ENCODE measurements at regions not wholly inside any gene's neighbourhood (a gene's known extent, or its start where the extent isn't known, plus 50 kb on each side); places are given as distances from the start of the nearest gene placed in this dataset.
A peak's percentile ranks its signal among the peaks of the same experiment; 100 is the strongest.

- no peaks in the 10 kb centered on the region for H3K9me3 ChIP-seq (ENCODE audit: control insufficient read depth in 4 of 4, insufficient read depth in 3 of 4, low read length in 3 of 4)
- no peak for TF ChIP-seq CTCF (IDR thresholded peaks at IDR 0.05; ENCODE audit: control extremely low read depth, extremely low read depth)
- no peak overlapping the region for H3K4me3 ChIP-seq
- H3K9ac ChIP-seq (ENCODE audit: insufficient read depth in 1 of 2, low read length in 2 of 2) = no peak overlapping the region
- no peak for DNase-seq
- no peaks in the 10 kb centered on the region for H3K4me1 ChIP-seq (ENCODE audit: control insufficient read depth in 5 of 5, insufficient read depth in 5 of 5, low read length in 5 of 5)
- no peaks in the 10 kb centered on the region for H3K36me3 ChIP-seq (ENCODE audit: control insufficient read depth in 4 of 4, insufficient read depth in 4 of 4, low read length in 4 of 4)
- ATAC-seq (ENCODE audit: insufficient read depth, low FRiP score) = no peak
- no peak overlapping the region for H3K27ac ChIP-seq (ENCODE audit: low read depth in 1 of 2, low read length in 1 of 2)
- WGBS, 2 donors = 78 to 86% methylated on average over 2 of the region's 2 CpGs
- H3K27me3 ChIP-seq (ENCODE audit: control insufficient read depth in 3 of 3, insufficient read depth in 3 of 3, low read length in 2 of 3) = peaks cover 0 to 2% (median 0%) of the 10 kb centered on the region in 3 donors
Observed at GRCh38 chrX:10707773-10708172, 87.4 kb upstream of the MID1 start.

GRCh38 chrX:10709276-10709675, 88.9 kb upstream of the MID1 start:
- H3K27ac ChIP-seq (ENCODE audit: low read depth in 1 of 2, low read length in 1 of 2) = no peak overlapping the region
- WGBS, 2 donors = 65 to 89% methylated on average over 4 of the region's 4 CpGs
- no peaks in the 10 kb centered on the region for H3K4me1 ChIP-seq (ENCODE audit: control insufficient read depth in 5 of 5, insufficient read depth in 5 of 5, low read length in 5 of 5)
- no peak overlapping the region for H3K9ac ChIP-seq (ENCODE audit: insufficient read depth in 1 of 2, low read length in 2 of 2)
- H3K9me3 ChIP-seq (ENCODE audit: control insufficient read depth in 4 of 4, insufficient read depth in 3 of 4, low read length in 3 of 4) = no peaks in the 10 kb centered on the region
- ATAC-seq (ENCODE audit: insufficient read depth, low FRiP score) = no peak
- TF ChIP-seq CTCF (IDR thresholded peaks at IDR 0.05; ENCODE audit: control extremely low read depth, extremely low read depth) = no peak
- DNase-seq = no peak
- peaks cover 0 to 2% (median 0%) of the 10 kb centered on the region in 3 donors for H3K27me3 ChIP-seq (ENCODE audit: control insufficient read depth in 3 of 3, insufficient read depth in 3 of 3, low read length in 2 of 3)
- H3K4me3 ChIP-seq = no peak overlapping the region
- H3K36me3 ChIP-seq (ENCODE audit: control insufficient read depth in 4 of 4, insufficient read depth in 4 of 4, low read length in 4 of 4) = no peaks in the 10 kb centered on the region

GRCh38 chrX:10714531-10714930, 94.1 kb upstream of the MID1 start:
- Histone ChIP-seq H3K9me3 (ENCODE audit: control insufficient read depth in 4 of 4, insufficient read depth in 3 of 4, low read length in 3 of 4) (no peaks in the 10 kb centered on the region), H3K4me3 (no peak overlapping the region), H3K27me3 (ENCODE audit: control insufficient read depth in 3 of 3, insufficient read depth in 3 of 3, low read length in 2 of 3) (no peaks in the 10 kb centered on the region), H3K36me3 (ENCODE audit: control insufficient read depth in 4 of 4, insufficient read depth in 4 of 4, low read length in 4 of 4) (no peaks in the 10 kb centered on the region), H3K27ac (ENCODE audit: low read depth in 1 of 2, low read length in 1 of 2) (no peak overlapping the region), H3K4me1 (ENCODE audit: control insufficient read depth in 5 of 5, insufficient read depth in 5 of 5, low read length in 5 of 5) (no peaks in the 10 kb centered on the region), H3K9ac (ENCODE audit: insufficient read depth in 1 of 2, low read length in 2 of 2) (no peak overlapping the region)
- no peak for ATAC-seq (ENCODE audit: insufficient read depth, low FRiP score)
- WGBS, 2 donors = 80 to 91% methylated on average over 5 of the region's 5 CpGs
- no peak for DNase-seq
- no peak for TF ChIP-seq CTCF (IDR thresholded peaks at IDR 0.05; ENCODE audit: control extremely low read depth, extremely low read depth)

- H3K9me3 ChIP-seq (ENCODE audit: control insufficient read depth in 4 of 4, insufficient read depth in 3 of 4, low read length in 3 of 4) = no peaks in the 10 kb centered on the region
- DNase-seq (peak; percentile 56 to 77 (median 66)), ATAC-seq (ENCODE audit: insufficient read depth, low FRiP score) (peak; percentile 69)
- H3K36me3 ChIP-seq (ENCODE audit: control insufficient read depth in 4 of 4, insufficient read depth in 4 of 4, low read length in 4 of 4) = no peaks in the 10 kb centered on the region
- no peak overlapping the region for H3K4me3 ChIP-seq
- no peak overlapping the region for H3K27ac ChIP-seq (ENCODE audit: low read depth in 1 of 2, low read length in 1 of 2)
- H3K4me1 ChIP-seq (ENCODE audit: control insufficient read depth in 5 of 5, insufficient read depth in 5 of 5, low read length in 5 of 5) = no peaks in the 10 kb centered on the region
- no peak overlapping the region for H3K9ac ChIP-seq (ENCODE audit: insufficient read depth in 1 of 2, low read length in 2 of 2)
- 19 to 27% methylated on average over 4 of the region's 4 CpGs for WGBS, 2 donors
- H3K27me3 ChIP-seq (ENCODE audit: control insufficient read depth in 3 of 3, insufficient read depth in 3 of 3, low read length in 2 of 3) = no peaks in the 10 kb centered on the region
- peak; percentile 35 for TF ChIP-seq CTCF (IDR thresholded peaks at IDR 0.05; ENCODE audit: control extremely low read depth, extremely low read depth)
Observed at GRCh38 chrX:10722851-10723250, 102.5 kb upstream of the MID1 start.

Data from lung (tissue), 11 donors.